ENCODE measurements at regions not wholly inside any gene's neighbourhood (a gene's known extent, or its start where the extent isn't known, plus 50 kb on each side); places are given as distances from the start of the nearest gene placed in this dataset.

DNA sequence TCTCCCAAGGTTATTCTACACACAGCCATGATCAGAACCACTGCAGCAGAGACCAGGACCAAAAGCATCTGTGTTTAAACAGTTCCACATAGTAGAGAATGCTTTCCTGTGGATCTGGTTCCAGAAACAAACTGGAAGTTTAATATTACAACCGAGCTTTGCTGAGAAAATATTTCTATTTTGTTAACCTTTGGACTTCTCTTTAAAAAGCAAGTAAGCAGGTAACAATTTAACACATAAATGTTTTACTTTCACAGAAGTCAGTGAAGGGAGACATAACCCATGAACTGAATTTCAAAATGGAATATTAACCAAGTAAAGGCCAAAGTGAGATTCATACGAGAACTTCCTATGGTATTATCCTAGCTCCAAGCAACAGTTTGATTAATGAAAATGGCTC lies 98.6 kb upstream of the PHYHIPL start:
- 27 to 68% methylated on average over 2 of the region's 2 CpGs for WGBS, 2 donors
- H3K9me3 ChIP-seq = no peaks in the 10 kb centered on the region
- intact Hi-C loops (cut with DNase I) = no loop called here
- no peaks in the 10 kb centered on the region for H3K36me3 ChIP-seq
- no peaks in the 10 kb centered on the region for H3K27me3 ChIP-seq
- H3K27ac ChIP-seq = peak overlapping the region in 1 of 4 donors; percentile 32
- DNase-seq = no peak
- TF ChIP-seq, protein P1, sequence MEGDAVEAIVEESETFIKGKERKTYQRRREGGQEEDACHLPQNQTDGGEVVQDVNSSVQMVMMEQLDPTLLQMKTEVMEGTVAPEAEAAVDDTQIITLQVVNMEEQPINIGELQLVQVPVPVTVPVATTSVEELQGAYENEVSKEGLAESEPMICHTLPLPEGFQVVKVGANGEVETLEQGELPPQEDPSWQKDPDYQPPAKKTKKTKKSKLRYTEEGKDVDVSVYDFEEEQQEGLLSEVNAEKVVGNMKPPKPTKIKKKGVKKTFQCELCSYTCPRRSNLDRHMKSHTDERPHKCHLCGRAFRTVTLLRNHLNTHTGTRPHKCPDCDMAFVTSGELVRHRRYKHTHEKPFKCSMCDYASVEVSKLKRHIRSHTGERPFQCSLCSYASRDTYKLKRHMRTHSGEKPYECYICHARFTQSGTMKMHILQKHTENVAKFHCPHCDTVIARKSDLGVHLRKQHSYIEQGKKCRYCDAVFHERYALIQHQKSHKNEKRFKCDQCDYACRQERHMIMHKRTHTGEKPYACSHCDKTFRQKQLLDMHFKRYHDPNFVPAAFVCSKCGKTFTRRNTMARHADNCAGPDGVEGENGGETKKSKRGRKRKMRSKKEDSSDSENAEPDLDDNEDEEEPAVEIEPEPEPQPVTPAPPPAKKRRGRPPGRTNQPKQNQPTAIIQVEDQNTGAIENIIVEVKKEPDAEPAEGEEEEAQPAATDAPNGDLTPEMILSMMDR (IDR thresholded peaks at IDR 0.05) = no peak
- TF ChIP-seq POLR2AphosphoS5 (IDR thresholded peaks at IDR 0.05) = no peak
- no peak for TF ChIP-seq POLR2A (IDR thresholded peaks at IDR 0.05)
- TF ChIP-seq EP300 (IDR thresholded peaks at IDR 0.05) = no peak
- no peak overlapping the region for H3K4me3 ChIP-seq
- no peaks in the 10 kb centered on the region for H3K4me1 ChIP-seq

DNA sequence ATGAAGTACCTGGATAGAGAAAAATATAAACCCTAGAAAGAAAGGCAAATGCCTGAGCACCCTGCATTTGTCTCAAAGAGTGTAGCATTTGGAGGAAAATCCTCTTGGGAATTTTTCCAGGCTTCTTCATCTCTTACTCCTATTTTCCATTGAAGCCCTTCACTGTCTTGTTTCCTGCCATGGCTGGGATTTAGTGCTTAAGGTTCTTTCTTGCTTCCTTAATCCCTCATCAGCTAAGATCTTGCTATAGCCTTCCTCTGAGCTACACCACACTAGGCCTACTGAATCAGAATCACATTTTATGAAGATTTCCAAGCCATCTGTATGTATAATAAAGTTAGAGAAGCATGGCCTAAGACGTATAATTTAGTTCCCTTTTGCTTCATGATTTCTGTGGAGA lies 97.5 kb upstream of the PHYHIPL start:
- intact Hi-C loops (cut with DNase I) = no loop called here
- no peak for DNase-seq
- WGBS, 2 donors = 71 to 76% methylated on average over 1 of the region's 1 CpG
- Histone ChIP-seq H3K36me3 (no peaks in the 10 kb centered on the region), H3K9me3 (no peaks in the 10 kb centered on the region), H3K27ac (peak overlapping the region; percentile 2 to 55 (median 18)), H3K27me3 (no peaks in the 10 kb centered on the region), H3K4me1 (no peaks in the 10 kb centered on the region), H3K4me3 (no peak overlapping the region)
- TF ChIP-seq POLR2A (IDR thresholded peaks at IDR 0.05) = no peak
- TF ChIP-seq, protein P1 (IDR thresholded peaks at IDR 0.05) = no peak
- no peak for TF ChIP-seq POLR2AphosphoS5 (IDR thresholded peaks at IDR 0.05)
- no peak for TF ChIP-seq EP300 (IDR thresholded peaks at IDR 0.05)

DNA sequence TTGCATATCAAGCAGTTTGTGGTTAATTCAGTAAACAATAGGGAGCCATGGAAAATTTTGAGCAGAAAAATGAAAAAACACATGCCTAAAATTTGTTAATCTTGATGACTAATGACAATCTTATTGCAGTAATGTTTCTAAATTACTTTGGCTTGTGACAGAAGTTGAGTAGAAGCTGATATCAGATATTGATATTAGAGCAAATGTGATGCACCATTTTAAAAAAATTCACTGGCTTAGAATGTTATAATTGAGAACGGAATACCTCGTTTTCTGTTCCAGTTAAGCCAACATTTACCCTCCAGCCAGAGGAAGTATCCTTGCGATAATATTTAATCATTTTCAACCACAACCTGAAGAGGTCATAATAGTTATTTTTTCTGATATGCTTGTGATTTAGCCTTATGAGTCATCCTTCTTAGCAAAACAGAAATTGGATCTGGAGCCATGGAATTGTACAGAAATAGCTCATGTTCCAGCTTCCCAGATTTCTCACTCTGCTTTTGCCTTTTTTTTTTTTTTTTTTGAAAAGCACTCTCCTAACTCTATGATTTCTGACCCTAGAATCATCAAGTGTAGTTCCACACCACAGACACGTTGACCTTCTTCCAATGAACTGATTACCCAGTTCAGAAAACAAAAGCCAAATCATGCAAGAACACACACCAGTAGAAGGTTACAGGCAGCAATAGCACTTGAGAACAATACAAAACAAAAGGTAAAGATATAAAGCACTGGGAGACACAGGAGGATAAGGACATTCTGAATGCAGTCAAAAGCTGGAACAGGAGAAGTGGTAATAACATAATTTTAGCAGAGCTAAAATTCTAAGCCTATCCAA lies 96.8 kb upstream of the PHYHIPL start:
- Histone ChIP-seq H3K36me3 (no peaks in the 10 kb centered on the region), H3K9me3 (no peaks in the 10 kb centered on the region), H3K4me1 (peaks cover 0 to under 1% (median 0%) of the 10 kb centered on the region in 4 donors), H3K27ac (peak overlapping the region; percentile 5 to 55 (median 30)), H3K4me3 (no peak overlapping the region), H3K27me3 (no peaks in the 10 kb centered on the region)
- TF ChIP-seq POLR2AphosphoS5 (IDR thresholded peaks at IDR 0.05) (no peak), EP300 (IDR thresholded peaks at IDR 0.05) (no peak), POLR2A (IDR thresholded peaks at IDR 0.05) (no peak)
- TF ChIP-seq, protein P1 (IDR thresholded peaks at IDR 0.05) = no peak
- WGBS, 2 donors = 71 to 74% methylated on average over 4 of the region's 4 CpGs
- intact Hi-C loops (cut with DNase I) = no loop called here
- DNase-seq = no peak

DNA sequence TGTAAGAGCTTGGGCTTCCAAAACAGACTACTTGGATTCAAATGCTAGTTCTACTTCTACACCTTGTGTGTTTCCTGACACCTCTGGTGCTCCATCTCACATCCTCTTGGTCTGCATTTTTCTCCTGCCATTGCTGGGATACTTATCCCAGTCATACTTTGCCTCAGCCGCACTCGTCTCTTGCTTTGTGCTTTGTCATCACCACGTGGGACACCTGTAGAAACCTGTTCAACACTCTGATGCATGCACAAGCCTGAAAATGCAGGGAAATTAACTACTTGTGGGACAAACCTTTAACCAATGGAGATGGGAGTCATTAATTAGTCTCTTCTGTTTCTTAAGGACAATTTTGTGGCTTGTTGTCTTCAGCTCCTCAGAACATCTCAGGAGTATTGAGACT lies 94.2 kb upstream of the PHYHIPL start:
- intact Hi-C loops (cut with DNase I) = no loop called here
- WGBS, 2 donors = 89 to 91% methylated on average over 3 of the region's 3 CpGs
- no peak overlapping the region for H3K27ac ChIP-seq
- H3K27me3 ChIP-seq = no peaks in the 10 kb centered on the region
- DNase-seq = no peak
- H3K4me1 ChIP-seq = peaks cover 0 to 11% (median 3%) of the 10 kb centered on the region in 4 donors
- no peak for TF ChIP-seq EP300 (IDR thresholded peaks at IDR 0.05)
- TF ChIP-seq, protein P1 (IDR thresholded peaks at IDR 0.05) = no peak
- no peak for TF ChIP-seq POLR2A (IDR thresholded peaks at IDR 0.05)
- no peak for TF ChIP-seq POLR2AphosphoS5 (IDR thresholded peaks at IDR 0.05)
- H3K9me3 ChIP-seq = no peaks in the 10 kb centered on the region
- no peak overlapping the region for H3K4me3 ChIP-seq
- no peaks in the 10 kb centered on the region for H3K36me3 ChIP-seq

Data from sigmoid colon (tissue), 6 donors.